HG02840 (cell line): ENCODE measurements at regions not wholly inside any gene's neighbourhood (a gene's known extent, or its start where the extent isn't known, plus 50 kb on each side); places are given as distances from the start of the nearest gene placed in this dataset.

Source experiments
- ATAC-seq: cut with Tn5 transposase; IDR thresholded peaks from one replicate; pipeline ENCODE4 v1.9.1; 2021; ENCODE audit warnings: mild to moderate bottlenecking, moderate library complexity, moderate number of reproducible peaks; ENCODE audit not compliant: unreplicated experiment, low FRiP score

- ATAC-seq, result no peak
Observed at GRCh38 chr16:87127061-87127765, 190.0 kb downstream of the C16orf95 start.

- no peak for ATAC-seq
Observed at GRCh38 chr16:87127766-87128147, 189.4 kb downstream of the C16orf95 start.

GRCh38 chr16:87129771-87130170 lies 187.4 kb downstream of the C16orf95 start:
- ATAC-seq, result no peak

GRCh38 chr16:87131061-87131995 lies 185.9 kb downstream of the C16orf95 start:
- ATAC-seq, result no peak

- no peak for ATAC-seq
Observed at GRCh38 chr16:87131996-87132345, 185.2 kb downstream of the C16orf95 start.

- ATAC-seq, result no peak
Observed at GRCh38 chr16:87132361-87133014, 184.7 kb downstream of the C16orf95 start.

- ATAC-seq, result no peak
Observed at GRCh38 chr16:87133112-87133850, 183.9 kb downstream of the C16orf95 start.

GRCh38 chr16:87133966-87134627 lies 183.1 kb downstream of the C16orf95 start:
- ATAC-seq, result no peak

GRCh38 chr16:87134628-87134995 lies 182.6 kb downstream of the C16orf95 start:
- no peak for ATAC-seq

GRCh38 chr16:87135246-87136030 lies 181.8 kb downstream of the C16orf95 start:
- no peak for ATAC-seq

- ATAC-seq, result no peak
Observed at GRCh38 chr16:87138316-87138715, 178.9 kb downstream of the C16orf95 start.

GRCh38 chr16:87138738-87139267 lies 178.4 kb downstream of the C16orf95 start:
- no peak for ATAC-seq

GRCh38 chr16:87140211-87141200 lies 176.7 kb downstream of the C16orf95 start:
- no peak for ATAC-seq

GRCh38 chr16:87141402-87141801 lies 175.8 kb downstream of the C16orf95 start:
- no peak for ATAC-seq

- ATAC-seq, result no peak
Observed at GRCh38 chr16:87143661-87144121, 173.5 kb downstream of the C16orf95 start.

- no peak for ATAC-seq
Observed at GRCh38 chr16:87144232-87144631, 173.0 kb downstream of the C16orf95 start.
